SKM-1 treated with dmso at 0.1 percent for 144 hours (cell line): ENCODE measurements at regions not wholly inside any gene's neighbourhood (a gene's known extent, or its start where the extent isn't known, plus 50 kb on each side); places are given as distances from the start of the nearest gene placed in this dataset.

Experiments used
- DNase-seq: peaks from one replicate; lab custom pipeline; 2025; ENCODE audit not compliant: unreplicated experiment; lab: John Stamatoyannopoulos, UW

GRCh38 chrX:40457406-40457805, 123.4 kb upstream of the ATP6AP2 start:
- DNase-seq: no peak

DNA sequence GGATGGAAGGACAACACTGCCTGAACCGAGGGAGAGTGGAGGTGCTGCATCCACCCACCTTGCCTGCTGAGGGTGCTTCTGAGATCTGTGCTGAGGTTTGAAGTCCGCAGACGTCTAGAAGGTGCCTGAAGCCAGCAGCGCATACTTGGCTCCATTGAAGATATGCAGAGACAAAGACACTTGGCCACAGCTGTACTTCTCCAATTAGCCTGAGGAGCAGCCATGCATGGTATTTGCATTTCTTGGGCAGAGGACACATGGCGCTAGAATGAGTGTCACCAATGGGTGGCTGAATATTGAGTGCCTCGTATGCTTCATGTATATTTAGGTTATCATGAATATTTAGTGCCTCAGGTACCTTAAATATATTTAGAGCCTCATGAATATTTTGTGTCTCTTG, 128.7 kb upstream of the ATP6AP2 start:
- DNase-seq: no peak

GRCh38 chrX:40449956-40450706, 130.6 kb upstream of the ATP6AP2 start:
- DNase-seq: no peak

GRCh38 chrX:40449396-40449795, 131.4 kb upstream of the ATP6AP2 start:
- DNase-seq: no peak

- no peak for DNase-seq
Measured at GRCh38 chrX:40448793-40449192, 132.0 kb upstream of the ATP6AP2 start.

GRCh38 chrX:40446921-40447320, 133.8 kb upstream of the ATP6AP2 start:
- DNase-seq: no peak

DNA sequence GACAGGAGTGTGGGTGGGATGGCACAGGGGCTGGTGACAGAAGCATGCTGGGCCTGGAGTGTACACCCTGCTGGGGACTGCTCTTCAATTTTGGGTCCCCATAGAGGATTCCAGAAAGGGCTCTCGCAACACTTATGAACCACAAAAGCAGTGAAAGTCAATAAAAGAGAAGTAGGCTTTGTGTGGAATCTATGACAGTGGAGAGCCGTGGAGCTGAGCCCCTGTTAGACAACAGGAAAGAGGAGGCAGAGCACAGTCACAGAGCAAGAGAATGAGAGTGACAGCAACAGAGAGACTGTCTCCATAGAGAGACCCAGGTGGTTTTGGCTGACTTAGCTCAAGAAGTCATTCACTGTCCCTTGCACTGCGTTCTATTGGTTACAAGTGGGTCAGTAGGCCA, 135.1 kb upstream of the ATP6AP2 start:
- peak; percentile 24 for DNase-seq

DNA sequence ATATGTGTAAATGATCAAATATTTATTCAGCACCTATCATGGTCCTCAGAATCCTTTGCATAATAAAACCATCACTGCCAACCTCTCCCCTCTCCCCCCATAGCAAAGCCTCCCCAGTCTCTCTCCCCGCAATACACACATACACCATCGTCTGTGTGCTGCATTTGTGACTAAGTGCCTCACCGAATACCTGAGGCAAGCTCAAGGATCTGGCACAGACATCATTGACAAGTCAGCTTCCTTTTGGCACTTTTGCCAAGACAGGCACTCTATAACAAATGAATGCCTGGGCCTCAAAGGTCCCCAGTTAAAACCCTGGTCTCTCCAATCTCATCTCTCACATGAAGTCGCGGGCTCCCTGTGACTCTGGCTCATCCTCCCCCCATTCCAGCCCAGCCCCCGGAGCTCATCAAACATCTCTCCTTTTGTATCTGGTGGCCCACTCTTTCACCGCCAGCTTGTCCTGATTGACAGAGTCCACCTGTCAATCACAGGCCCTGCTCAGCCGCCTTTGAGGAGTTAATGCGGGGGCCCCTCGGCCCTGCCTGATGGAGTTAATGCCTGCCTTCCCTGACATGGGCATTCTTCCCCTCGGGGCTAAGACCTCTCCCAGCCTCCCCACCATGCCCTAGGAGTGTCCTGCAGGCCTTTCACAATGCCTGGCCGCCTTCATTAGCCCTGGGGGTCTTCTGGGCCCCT, 135.8 kb upstream of the ATP6AP2 start:
- no peak for DNase-seq

DNA sequence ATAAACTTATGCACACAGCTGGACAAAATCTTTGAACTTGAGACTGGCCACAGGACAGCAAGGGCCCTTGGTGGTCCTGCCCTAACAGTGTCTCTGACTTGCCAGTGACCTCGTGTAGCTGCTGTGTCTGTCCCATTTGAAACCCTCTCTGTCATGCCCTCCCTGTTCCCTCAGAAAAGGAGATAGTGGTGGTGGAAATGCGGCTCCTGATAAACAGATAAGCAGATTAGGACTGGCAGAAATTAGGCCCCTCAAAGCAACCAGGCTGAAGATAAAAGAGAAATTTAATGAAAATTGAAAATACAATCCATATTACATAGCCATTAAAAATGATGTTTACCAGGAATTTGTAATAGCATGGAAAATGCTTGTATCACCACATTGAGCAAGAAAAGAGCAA, 136.6 kb upstream of the ATP6AP2 start:
- no peak for DNase-seq

DNA sequence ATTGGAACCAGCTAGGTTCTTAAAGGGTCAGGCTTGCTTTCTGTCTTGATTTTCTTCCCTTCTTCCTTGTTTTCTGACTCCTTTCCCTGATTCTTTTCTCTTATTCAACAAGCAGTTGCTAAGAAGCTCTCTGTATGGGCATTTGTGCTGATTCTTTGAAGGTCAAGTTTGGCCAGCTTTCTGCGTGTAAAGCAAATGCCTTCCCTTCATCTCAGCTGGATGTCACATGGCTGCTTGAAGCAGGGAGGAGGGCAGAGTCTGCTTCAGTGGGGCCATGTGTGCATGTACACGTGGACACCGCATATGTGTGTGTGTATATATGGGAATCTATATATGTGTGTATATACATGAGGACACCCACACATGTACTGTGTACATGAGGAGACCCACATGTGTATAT, 139.9 kb upstream of the ATP6AP2 start:
- no peak for DNase-seq

DNA sequence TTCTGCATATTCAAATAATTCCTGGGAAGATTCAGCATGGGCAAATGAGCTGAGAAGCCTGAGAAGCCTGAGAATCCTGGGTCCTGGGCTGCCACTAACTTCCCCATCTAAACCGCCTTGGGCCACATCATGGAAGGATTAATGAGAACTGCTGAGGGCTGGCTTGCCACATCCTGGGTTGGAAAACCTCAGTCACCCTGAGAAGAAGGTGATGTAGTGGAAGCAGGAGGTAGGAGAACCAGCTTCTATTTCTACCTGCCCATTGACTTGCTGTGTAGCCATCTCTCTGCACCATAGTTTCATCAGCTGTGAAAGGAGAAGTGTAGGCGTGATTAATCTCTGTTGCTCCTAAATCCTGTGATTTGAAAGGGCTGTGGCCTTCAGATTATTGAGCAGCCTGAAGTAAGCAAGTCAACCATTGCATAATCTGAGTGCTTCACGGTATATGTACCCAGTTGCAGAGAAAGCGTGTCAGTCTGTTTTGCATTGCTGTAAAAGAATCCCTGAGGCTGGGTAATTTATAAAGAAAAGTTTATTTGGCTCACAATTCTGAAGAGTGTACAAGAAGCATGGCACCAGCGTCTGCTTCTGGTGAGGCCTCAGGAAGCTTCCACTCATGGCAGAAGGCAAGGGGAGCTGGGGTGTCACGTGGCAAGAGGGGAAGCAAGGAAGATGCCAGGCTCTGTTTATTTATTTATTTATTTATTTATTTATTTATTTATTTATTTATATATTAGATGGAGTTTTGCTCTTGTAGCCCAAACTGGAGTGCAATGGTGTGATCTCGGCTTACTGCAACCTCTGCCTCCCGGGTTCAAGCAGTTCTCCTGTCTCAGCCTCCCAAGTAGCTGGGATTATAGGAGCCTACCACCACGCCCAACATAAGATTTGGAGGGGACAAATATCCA, 140.9 kb upstream of the ATP6AP2 start:
- DNase-seq: no peak

DNA sequence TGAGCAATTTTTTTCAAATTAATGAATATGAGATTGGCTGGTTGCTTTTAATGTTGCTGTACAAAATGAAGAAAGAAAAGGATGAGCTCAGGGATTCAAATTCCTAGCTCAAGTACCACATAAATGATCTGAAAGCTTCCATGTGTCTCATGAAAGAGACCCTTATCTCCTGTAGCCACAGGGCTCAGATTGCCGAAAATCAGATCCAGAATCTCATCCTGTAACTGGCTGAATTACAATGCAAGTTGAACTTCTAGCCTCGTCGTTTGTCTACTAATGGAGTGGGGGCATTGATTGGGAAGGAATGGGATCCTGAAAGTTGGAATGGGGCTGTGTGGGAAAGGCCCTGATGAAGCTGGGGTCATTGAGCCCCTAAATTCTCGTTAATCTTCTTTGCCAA, 143.4 kb upstream of the ATP6AP2 start:
- no peak for DNase-seq

DNA sequence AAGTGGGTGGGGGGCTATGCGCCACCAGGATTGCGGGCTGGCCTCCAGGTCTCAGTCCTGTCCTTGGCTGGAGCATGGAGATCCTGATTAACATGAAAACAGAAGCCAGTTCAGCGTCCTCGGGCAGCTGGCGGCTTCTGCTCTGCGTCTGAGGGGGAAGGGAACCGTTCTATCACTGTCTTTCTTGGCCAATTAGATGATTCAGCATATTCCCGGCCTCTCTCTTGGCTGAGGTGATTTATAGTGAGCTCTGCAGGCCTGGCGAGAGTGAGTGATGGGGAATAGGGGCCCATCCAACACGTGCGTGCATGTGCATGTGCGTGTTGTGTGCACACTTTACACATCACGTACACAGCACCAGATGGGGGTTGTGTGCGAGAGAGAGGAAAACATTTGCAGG, 145.8 kb upstream of the ATP6AP2 start:
- no peak for DNase-seq

- DNase-seq: no peak
Measured at GRCh38 chrX:40434443-40434842, 146.3 kb upstream of the ATP6AP2 start.

DNA sequence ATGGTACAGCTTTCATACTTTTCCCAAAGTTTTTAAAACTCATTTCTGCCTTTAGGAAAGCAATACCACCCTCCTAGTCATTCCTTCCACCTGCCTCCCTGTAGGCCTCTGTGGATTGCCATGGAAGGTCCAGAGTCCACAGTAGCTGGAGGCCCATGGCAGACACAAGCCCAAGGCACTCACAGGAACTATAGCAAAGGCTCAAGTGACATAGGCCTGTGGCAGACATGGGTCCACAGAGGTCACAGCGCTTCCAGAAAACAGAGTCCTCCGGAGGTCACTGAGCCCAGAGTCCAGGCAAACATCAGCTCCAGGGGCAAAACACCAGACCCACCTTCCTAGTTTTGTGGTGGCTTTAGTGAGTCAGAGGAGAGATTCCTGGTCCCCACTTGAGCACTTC, 147.6 kb upstream of the ATP6AP2 start:
- no peak for DNase-seq

GRCh38 chrX:40424259-40424658, 156.5 kb upstream of the ATP6AP2 start:
- DNase-seq: no peak

DNA sequence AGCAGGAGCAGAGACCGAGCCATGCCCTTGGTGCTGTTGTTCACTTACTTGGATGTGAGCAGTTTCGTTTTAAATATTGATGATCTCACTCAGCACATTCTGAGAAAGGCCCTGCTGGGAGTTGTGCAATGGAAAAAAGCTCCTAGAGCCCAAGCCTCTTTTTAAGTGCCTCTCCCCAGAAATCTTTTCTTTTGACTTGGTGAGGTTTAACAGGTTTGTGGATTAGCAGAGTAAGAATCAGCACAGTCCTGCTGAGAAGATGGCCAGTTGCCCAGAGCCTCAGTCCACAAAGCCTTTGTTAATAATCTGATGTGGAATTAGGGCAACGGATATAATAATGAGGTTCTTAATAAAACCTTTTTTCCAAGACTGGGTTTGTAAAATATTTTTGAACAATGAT, 157.5 kb upstream of the ATP6AP2 start:
- no peak for DNase-seq

- no peak for DNase-seq
Measured at GRCh38 chrX:40422021-40422420, 158.7 kb upstream of the ATP6AP2 start.

DNA sequence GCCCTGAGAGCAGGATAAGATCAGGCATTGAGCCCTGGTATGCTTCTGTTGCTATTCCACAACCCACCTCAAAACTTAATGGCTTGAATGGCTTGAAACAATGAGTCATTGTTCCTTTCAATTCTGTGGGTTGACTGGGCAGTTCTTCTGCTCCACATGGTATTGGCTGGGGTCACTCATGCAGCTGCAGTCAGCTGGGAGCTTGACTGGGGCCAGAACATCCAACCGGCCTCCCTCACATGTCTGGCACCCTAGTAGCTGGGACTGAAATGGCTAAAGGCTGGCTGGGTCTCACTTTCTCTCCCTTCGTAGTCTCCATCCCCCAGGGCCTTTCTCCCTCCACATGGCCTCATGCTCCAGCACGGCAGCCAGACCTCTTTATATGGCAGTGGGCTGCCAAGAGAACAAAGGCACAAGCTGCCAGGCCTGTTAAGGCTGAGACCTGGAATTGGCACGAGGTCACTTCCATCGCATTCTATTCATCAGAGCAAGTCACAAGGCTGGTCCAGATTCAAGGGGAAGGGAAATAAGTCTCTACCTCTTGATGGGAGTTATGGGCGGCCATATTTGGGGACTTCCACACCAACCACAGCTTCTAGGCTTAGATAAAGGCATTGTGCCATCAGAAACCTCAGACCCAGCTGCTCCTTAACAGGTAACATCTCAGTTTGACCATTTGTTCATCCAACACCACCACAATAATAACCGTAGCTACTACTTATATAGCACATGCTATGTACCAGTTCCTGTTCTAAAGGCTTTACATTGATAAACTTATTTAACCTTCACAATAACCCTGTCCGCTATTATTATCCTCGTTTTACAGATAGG, 159.7 kb upstream of the ATP6AP2 start:
- DNase-seq: no peak

GRCh38 chrX:40418813-40419195, 162.0 kb upstream of the ATP6AP2 start:
- DNase-seq: no peak
